Natural killer cell (primary cell): ENCODE measurements at regions not wholly inside any gene's neighbourhood (a gene's known extent, or its start where the extent isn't known, plus 50 kb on each side); places are given as distances from the start of the nearest gene placed in this dataset.

Experiments
- ATAC-seq, 3 donors: fragments of 150-1000 bp in 2 of 3; fragments of 200-7000 bp in 1 of 3; cut with Tn5 transposase; 1 replicate in 1 of 3; 2 replicates in 2 of 3; pipeline ENCODE4 v1.10.0; 2021; ENCODE audit warnings: mild to moderate bottlenecking in 2 of 3, moderate library complexity in 2 of 3
- DNase-seq, 2 donors: peaks; one replicate each; pipeline versions ENCODE4 v3.0.0 to v3.0.0-alpha.2; 2013 to 2021; ENCODE audit warnings: mixed read lengths in 1 of 2
- H3K27ac ChIP-seq: one replicate; pipeline ENCODE4 v1.5.1; 2013; ENCODE audit warnings: mild to moderate bottlenecking, low read length
- H3K27me3 ChIP-seq: one replicate; pipeline ENCODE4 v1.6.1; 2013; ENCODE audit warnings: low read length; ENCODE audit not compliant: control insufficient read depth, insufficient read depth
- H3K36me3 ChIP-seq: one replicate; pipeline ENCODE4 v1.6.1; 2013; ENCODE audit warnings: low read length; ENCODE audit not compliant: control insufficient read depth, insufficient read depth
- H3K4me1 ChIP-seq: one replicate; pipeline ENCODE4 v1.6.1; 2013; ENCODE audit warnings: low read length; ENCODE audit not compliant: control insufficient read depth, insufficient read depth
- H3K4me3 ChIP-seq: one replicate; pipeline ENCODE4 v1.5.1; 2013; ENCODE audit warnings: low read length
- H3K9me3 ChIP-seq: one replicate; pipeline ENCODE4 v1.6.1; 2013; ENCODE audit warnings: low read length; ENCODE audit not compliant: control insufficient read depth, insufficient read depth
- H3K27ac Mint-ChIP-seq, 2 donors: one replicate each; pipeline ENCODE4 v1.8.0; 2022; ENCODE audit warnings: mild to moderate bottlenecking in 2 of 2, mixed read lengths in 2 of 2, moderate library complexity in 1 of 2
- H3K27me3 Mint-ChIP-seq, 2 donors: one replicate each; pipeline ENCODE4 v1.8.0; 2022; ENCODE audit warnings: low read depth in 2 of 2, mixed read lengths in 2 of 2
- H3K36me3 Mint-ChIP-seq: one replicate; pipeline ENCODE4 v1.8.0; 2022; ENCODE audit warnings: mixed read lengths
- H3K4me1 Mint-ChIP-seq, 2 donors: one replicate each; pipeline ENCODE4 v1.8.0; 2022; ENCODE audit warnings: mixed read lengths in 2 of 2
- H3K4me3 Mint-ChIP-seq: one replicate; pipeline ENCODE4 v1.8.0; 2022; ENCODE audit warnings: mild to moderate bottlenecking, moderate library complexity, mixed read lengths
- H3K9me3 Mint-ChIP-seq, 2 donors: one replicate each; pipeline ENCODE4 v1.8.0; 2022; ENCODE audit warnings: mixed read lengths in 2 of 2
- WGBS: methylation state at CpG from one replicate; pipeline ENCODE4 v1.1.7; 2013; ENCODE audit warnings: missing lambda C conversion rate; ENCODE audit not compliant: insufficient coverage; 5-methylcytosine and 5-hydroxymethylcytosine counted together
- intact Hi-C: fragments of 100-400 bp; cut with micrococcal nuclease; formaldehyde crosslinking; loops from one replicate; pipeline ENCODE4 v1.14.2; 2022
- TF ChIP-seq, protein P1 (sequence below): fragments of 200-600 bp; IDR thresholded peaks from one replicate; pipeline ENCODE4 v1.8.0; 2022; ENCODE audit warnings: antibody characterized with exemption

DNA sequence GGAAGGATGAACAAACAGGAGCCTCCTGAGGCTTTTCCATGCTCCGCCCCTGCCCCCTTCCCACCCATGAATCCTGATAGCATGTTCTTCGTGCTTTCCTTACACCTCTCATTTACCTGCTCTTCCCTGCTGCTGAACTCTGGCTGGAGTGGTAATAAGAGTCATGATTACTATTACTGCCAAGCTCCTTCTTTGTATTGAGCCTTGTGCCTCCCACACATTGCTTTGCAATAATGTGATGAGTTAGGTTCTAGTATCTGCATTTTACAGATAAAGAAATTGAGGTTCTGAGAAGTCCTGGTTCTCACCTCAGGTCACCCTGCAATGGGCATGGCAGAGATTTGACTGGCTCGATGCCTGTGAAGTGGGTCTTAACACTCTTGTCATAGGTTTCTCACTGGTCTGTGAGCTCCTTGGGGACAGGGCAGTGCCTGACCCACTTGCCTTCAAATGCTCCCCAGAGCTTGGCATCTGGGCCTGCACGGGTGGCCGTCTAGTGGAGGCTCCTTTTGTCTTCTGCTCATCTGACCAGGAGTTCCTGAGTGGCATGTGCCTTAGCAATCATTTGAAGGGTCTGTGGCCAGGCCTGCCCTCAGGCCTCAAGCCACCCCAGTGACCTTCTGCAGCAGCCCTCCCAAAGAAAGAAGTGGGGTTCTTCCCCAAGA is 309.2 kb upstream of the ZMIZ1 start:
- no peak for ATAC-seq
- no peaks in the 10 kb centered on the region for H3K9me3 ChIP-seq
- no peaks in the 10 kb centered on the region for H3K36me3 ChIP-seq
- no peak overlapping the region for H3K27ac Mint-ChIP-seq
- H3K9me3 Mint-ChIP-seq, result no peaks in the 10 kb centered on the region
- H3K4me3 Mint-ChIP-seq, result no peak overlapping the region
- DNase-seq, result no peak
- H3K27me3 Mint-ChIP-seq, result peaks cover 14% of the 10 kb centered on the region in 2 donors
- H3K27ac ChIP-seq, result no peak overlapping the region
- WGBS, result 93% methylated on average over 3 of the region's 5 CpGs
- H3K27me3 ChIP-seq, result no peaks in the 10 kb centered on the region
- H3K36me3 Mint-ChIP-seq, result no peaks in the 10 kb centered on the region
- peaks cover 20% of the 10 kb centered on the region for H3K4me1 ChIP-seq
- TF ChIP-seq, protein P1, sequence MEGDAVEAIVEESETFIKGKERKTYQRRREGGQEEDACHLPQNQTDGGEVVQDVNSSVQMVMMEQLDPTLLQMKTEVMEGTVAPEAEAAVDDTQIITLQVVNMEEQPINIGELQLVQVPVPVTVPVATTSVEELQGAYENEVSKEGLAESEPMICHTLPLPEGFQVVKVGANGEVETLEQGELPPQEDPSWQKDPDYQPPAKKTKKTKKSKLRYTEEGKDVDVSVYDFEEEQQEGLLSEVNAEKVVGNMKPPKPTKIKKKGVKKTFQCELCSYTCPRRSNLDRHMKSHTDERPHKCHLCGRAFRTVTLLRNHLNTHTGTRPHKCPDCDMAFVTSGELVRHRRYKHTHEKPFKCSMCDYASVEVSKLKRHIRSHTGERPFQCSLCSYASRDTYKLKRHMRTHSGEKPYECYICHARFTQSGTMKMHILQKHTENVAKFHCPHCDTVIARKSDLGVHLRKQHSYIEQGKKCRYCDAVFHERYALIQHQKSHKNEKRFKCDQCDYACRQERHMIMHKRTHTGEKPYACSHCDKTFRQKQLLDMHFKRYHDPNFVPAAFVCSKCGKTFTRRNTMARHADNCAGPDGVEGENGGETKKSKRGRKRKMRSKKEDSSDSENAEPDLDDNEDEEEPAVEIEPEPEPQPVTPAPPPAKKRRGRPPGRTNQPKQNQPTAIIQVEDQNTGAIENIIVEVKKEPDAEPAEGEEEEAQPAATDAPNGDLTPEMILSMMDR, result no peak
- intact Hi-C loops, result no loop called here
- H3K4me1 Mint-ChIP-seq, result peaks cover 12 to 13% of the 10 kb centered on the region in 2 donors
- H3K4me3 ChIP-seq, result no peak overlapping the region

DNA sequence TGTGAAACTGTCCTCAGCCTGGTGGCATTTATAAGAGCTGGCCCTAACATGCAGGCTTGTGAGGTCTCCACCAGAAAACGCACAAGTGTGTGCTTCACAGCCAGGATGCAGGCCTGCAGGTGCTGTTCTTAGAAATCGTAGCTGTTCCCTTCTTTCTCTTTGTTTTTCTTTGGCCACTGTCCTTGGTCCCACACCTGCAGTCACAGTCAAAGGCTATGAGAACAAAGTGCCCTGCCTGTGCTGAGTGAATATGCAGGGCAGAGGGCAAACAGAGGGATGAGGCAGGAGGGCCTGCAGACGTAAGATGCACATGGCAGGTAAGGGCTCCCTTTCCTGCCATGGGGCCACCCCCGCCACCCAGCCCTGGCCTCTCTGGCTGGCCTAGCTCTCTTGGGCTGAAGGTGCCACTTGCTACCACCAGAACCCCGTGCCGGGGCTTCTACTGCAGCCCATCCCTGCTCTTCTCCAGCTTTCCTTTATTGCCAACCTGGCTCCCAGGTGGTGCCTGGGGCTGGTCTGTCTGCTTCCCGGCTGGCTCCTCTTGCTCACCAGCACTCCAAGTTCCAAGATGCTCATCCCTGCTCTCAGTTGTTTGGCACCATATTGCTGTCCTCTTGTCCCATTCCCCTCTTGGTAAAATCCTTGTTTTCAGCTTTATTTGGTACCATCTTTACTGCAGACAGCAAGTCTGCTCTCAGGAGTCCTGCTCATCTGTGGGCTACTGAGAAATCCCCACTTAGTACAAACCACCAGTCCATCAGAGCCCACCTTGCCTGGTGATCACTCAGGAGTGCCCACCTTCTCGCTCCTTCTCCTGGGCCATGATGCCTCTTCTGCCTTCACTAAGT is 308.1 kb upstream of the ZMIZ1 start:
- H3K27ac ChIP-seq, result no peak overlapping the region
- H3K4me3 ChIP-seq, result no peak overlapping the region
- ATAC-seq (no peak), DNase-seq (no peak)
- Mint-ChIP-seq H3K4me1 (peaks cover 12 to 13% of the 10 kb centered on the region in 2 donors), H3K9me3 (no peaks in the 10 kb centered on the region), H3K27ac (no peak overlapping the region), H3K4me3 (no peak overlapping the region), H3K36me3 (no peaks in the 10 kb centered on the region), H3K27me3 (peaks cover 14 to 15% of the 10 kb centered on the region in 2 donors)
- H3K9me3 ChIP-seq, result no peaks in the 10 kb centered on the region
- intact Hi-C loops, result no loop called here
- 84% methylated on average over 8 of the region's 8 CpGs for WGBS
- no peaks in the 10 kb centered on the region for H3K27me3 ChIP-seq
- H3K36me3 ChIP-seq, result no peaks in the 10 kb centered on the region
- H3K4me1 ChIP-seq, result peaks cover 20% of the 10 kb centered on the region
- TF ChIP-seq, protein P1, result no peak

DNA sequence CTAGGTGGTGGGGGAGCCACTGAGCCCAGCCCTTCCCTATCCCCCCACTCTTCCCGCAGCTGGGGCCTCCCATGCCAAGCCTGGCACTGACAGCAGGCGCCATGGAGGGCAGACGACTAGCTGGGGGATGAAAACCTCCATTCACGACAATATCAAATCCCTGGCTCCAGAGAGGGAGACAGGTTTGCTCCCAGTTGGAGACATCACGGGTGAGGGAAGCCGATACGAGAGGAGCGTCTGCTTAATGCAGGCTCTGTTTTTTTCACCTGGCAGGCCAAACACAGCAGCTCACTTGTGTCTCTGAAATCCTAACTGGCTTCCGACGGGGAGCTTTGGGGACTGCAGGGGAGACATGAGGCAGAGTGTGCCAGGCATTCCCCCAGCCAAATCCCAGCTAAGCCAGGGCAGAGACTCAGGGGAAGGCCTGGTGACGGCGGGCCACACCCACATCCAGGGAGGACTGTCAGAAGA is 307.4 kb upstream of the ZMIZ1 start:
- Mint-ChIP-seq H3K36me3 (no peaks in the 10 kb centered on the region), H3K9me3 (no peaks in the 10 kb centered on the region), H3K4me1 (peaks cover 10% of the 10 kb centered on the region in 2 donors), H3K27ac (no peak overlapping the region), H3K4me3 (no peak overlapping the region), H3K27me3 (peaks cover 14 to 16% of the 10 kb centered on the region in 2 donors)
- Histone ChIP-seq H3K4me3 (no peak overlapping the region), H3K27ac (no peak overlapping the region), H3K27me3 (no peaks in the 10 kb centered on the region), H3K9me3 (no peaks in the 10 kb centered on the region), H3K36me3 (no peaks in the 10 kb centered on the region), H3K4me1 (peaks cover 17% of the 10 kb centered on the region)
- no peak for DNase-seq
- intact Hi-C loops, result no loop called here
- TF ChIP-seq, protein P1, result no peak
- ATAC-seq, result no peak
- WGBS, result 94% methylated on average over 12 of the region's 12 CpGs
